A204.1 (cell line): ENCODE measurements at regions not wholly inside any gene's neighbourhood (a gene's known extent, or its start where the extent isn't known, plus 50 kb on each side); places are given as distances from the start of the nearest gene placed in this dataset.
"Not testable (repeated sequence)": the region's sequence is repeated elsewhere in the genome, so short reads cannot be mapped to it uniquely, and the experiment has no call there.

Experiments used
- FAIRE-seq: peaks from 2 replicates; lab custom pipeline; 2012; peaks lifted over from hg19 to GRCh38; lab: Jason Lieb, UNC

DNA sequence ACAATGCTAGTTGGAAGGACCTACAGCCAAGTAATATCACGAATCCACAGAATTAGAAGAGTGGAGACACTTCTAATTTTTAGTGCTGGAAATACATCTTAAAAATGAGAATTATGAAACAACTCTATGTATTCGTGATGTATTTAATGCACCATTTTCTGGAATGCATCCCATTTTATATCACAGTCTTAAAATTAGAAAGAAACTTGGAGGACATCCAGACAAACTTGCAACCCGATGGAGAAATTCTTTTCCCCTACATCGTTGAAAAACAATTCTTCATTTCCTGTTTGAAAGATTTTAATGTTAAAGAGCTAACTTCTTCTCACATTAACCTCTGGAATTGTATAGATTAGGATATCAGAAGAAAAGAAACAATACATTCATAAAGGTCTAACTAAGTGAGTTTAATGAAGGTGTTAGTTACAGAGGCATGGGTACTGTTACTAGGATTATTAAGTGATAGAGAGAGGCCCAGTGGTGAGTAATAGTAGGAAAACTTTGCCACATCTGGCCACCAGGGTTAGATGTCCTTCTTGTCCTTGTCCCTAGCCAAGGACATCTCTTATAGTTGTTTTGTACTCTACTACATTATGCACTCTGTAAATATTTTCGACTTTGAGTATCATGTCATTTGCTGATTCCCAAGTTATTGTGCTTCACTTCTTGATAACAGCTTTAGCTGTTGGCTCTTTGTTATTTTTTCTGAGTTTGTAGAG, 502.4 kb upstream of the PTCHD4 start:
- FAIRE-seq: no peak

GRCh38 chr6:48611332-48611731, 500.3 kb upstream of the PTCHD4 start:
- no peak for FAIRE-seq

DNA sequence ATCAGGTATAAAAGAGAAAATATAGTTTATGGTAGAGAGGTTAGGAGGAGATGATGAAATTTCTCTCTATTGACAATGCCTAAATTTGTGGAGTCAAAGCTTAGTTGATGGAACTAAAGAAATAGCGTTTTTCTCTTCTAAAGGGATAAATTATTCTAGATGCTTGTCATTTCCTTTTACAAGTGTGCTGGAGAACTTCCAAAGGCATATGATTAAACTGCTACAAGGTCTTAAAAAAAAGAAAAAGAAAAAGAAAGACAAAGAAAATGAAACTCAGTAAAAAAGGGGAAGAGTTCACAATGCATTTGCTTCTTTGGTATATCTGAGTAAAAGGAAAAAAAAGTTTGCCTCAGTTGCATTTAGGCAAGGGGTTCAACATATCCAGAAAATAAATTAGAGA, 499.8 kb upstream of the PTCHD4 start:
- FAIRE-seq: no peak

GRCh38 chr6:48606618-48607017, 495.6 kb upstream of the PTCHD4 start:
- no peak for FAIRE-seq

- FAIRE-seq: no peak
Measured at GRCh38 chr6:48597951-48598350, 487.0 kb upstream of the PTCHD4 start.

GRCh38 chr6:48596830-48597229, 485.8 kb upstream of the PTCHD4 start:
- FAIRE-seq: no peak

DNA sequence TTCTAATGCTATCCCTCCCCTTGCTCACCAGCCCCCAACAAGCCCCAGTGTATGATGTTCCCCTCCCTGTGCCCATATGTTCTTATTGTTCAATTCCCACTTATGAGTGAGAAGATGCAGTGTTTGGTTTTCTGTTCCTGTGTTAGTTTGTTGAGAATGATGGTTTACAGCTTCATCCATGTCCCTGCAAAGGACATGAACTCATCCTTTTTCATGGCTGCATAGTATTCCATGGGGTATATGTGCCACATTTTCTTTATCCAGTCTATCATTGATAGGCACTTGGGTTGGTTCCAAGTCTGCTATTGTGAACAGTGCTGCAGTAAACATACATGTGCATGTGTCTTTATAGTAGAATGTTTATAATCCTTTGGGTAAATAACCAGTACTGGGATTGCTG, 480.2 kb upstream of the PTCHD4 start:
- FAIRE-seq: not testable (repeated sequence)

- FAIRE-seq: peak; percentile 9
Measured at GRCh38 chr6:48584846-48585245, 473.8 kb upstream of the PTCHD4 start.

- FAIRE-seq: no peak
Measured at GRCh38 chr6:48570656-48571055, 459.7 kb upstream of the PTCHD4 start.

DNA sequence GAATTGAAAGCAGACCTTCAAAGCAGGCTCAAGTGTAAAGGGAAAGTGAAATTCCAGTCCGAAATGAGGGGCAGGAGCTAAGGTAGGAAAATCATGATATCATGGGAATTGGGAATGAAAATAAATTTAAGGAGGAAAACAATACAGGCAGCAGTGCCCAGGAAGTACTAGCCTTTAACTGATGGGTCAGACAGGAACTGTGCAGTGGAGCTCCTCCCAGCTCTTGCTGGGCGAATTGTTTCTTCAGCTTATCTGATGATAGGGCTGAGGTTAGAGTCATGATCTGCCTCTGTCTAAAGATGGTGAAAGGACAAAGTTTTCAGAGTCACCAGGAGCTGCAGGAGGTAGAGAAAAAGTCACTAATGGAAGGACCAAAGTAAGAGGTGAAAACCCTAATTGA, 457.9 kb upstream of the PTCHD4 start:
- no peak for FAIRE-seq

- no peak for FAIRE-seq
Measured at GRCh38 chr6:48567016-48567415, 456.0 kb upstream of the PTCHD4 start.

- no peak for FAIRE-seq
Measured at GRCh38 chr6:48564036-48564820, 453.2 kb upstream of the PTCHD4 start.

GRCh38 chr6:48563433-48563832, 452.4 kb upstream of the PTCHD4 start:
- FAIRE-seq: no peak

- FAIRE-seq: no peak
Measured at GRCh38 chr6:48560408-48560807, 449.4 kb upstream of the PTCHD4 start.

GRCh38 chr6:48553467-48554189, 442.6 kb upstream of the PTCHD4 start:
- FAIRE-seq: no peak

DNA sequence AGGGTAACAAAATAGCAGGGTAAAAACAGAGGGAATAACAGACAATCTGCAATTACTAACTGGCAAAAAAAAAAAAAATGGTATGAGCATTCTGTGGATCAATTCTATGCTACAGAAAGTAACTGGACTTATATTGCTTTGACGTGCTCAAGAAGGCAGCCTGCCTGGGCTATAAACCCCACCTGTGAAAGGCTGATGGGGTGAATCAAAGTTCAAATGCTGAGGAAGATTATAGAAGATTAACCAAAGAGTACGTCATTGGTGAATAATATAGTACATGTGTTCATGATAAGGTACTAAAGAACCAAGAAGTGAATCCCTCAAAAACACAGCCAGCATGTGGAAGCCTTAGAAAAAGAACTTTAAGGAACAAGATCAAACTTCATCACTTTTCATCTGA, 441.9 kb upstream of the PTCHD4 start:
- FAIRE-seq: no peak

GRCh38 chr6:48550603-48551002, 439.6 kb upstream of the PTCHD4 start:
- FAIRE-seq: no peak

DNA sequence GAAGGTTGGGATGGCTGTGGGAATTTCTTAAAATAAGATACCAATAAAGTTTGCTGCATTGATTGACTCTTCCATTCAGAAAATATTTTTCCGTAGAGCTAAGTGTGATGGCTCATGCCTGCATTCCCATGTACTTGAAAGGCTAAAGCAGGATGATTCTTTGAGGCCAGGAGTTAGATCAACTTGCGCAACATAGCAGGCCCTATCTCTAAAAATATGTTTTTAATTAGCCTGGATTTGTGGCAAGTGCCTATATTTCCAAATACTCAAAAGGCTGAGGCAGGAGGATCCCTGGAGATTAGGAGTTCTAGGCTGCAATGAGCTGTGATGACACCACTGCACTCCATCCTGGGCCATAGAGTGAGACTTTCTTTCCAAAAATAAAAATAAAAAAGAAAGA, 431.2 kb upstream of the PTCHD4 start:
- FAIRE-seq: no peak

GRCh38 chr6:48541649-48542048, 430.7 kb upstream of the PTCHD4 start:
- FAIRE-seq: no peak

- FAIRE-seq: no peak
Measured at GRCh38 chr6:48535582-48536009, 424.6 kb upstream of the PTCHD4 start.

DNA sequence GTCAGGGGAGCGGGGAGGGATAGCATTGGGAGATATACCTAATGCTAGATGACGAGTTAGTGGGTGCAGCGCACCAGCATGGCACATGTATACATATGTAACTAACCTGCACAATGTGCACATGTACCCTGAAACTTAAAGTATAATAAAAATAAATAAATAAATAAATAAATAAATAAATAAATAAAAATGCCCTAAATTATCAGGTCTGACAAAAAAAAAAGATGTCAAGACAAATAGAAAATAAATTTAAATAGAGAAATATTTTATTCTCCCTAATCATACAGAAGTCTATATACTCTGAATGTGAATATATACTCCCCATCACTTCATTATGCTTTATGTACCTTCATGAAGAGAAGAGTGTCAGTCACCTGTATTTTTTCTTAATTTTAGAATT, 420.0 kb upstream of the PTCHD4 start:
- not testable (repeated sequence) for FAIRE-seq

DNA sequence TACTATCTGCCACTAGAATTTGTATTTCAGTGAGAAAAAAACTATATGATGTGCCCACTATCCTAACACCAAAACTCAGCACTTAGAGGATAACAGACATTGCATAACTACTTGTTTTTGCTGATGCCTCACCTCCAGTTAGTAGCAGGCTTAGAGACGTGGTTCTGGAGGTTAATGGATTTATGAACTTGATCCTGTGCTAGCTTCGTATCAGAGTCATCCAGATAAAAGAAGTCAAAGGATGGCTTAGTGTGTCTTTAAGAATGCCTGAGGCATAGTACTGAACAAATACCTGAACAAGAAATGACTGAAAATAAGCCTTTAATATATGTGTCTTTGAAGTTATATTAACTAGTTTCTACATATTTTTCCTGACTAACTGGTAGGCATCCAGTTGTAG, 414.9 kb upstream of the PTCHD4 start:
- no peak for FAIRE-seq

GRCh38 chr6:48520951-48521350, 410.0 kb upstream of the PTCHD4 start:
- no peak for FAIRE-seq
